Panc1 (cell line): ENCODE measurements at regions not wholly inside any gene's neighbourhood (a gene's known extent, or its start where the extent isn't known, plus 50 kb on each side); places are given as distances from the start of the nearest gene placed in this dataset.

Experiments
- ATAC-seq: fragments of 200-7000 bp; cut with Tn5 transposase; 2 replicates; pipeline ENCODE4 v1.9.1; 2020; ENCODE audit warnings: mild to moderate bottlenecking, moderate library complexity
- BruUV-seq: library from RNA; stranded (reverse); fragments of 400-500 nt; replicated peaks from 2 replicates; lab custom pipeline; 2021; lab: Mats Ljungman, UMichigan
- CTCF ChIA-PET: fragments of 300-600 bp; sonication (Branson Sonifier 250); formaldehyde crosslinking; loops from one replicate; lab custom pipeline; 2022; ENCODE audit warnings: antibody characterized with exemption; lab: Charles Lee
- POLR2A ChIA-PET: fragments of 300-600 bp; sonication (Branson Sonifier 250); formaldehyde crosslinking; loops from one replicate; lab custom pipeline; 2022; ENCODE audit warnings: antibody characterized with exemption; lab: Charles Lee
- DNase-seq: peaks from one replicate; pipeline ENCODE4 v3.0.0-alpha.2; 2010; ENCODE audit warnings: low read depth, low spot score
- H3K27ac ChIP-seq: 2 replicates; pipeline ENCODE4 v1.5.1; 2011; ENCODE audit warnings: mild to moderate bottlenecking, low read length, inconsistent platforms
- H3K27me3 ChIP-seq: fragments of 200-500 bp; sonication (Bioruptor generic); 2 replicates; pipeline ENCODE4 v1.6.0; 2014; ENCODE audit warnings: low read length, inconsistent platforms; ENCODE audit not compliant: control insufficient read depth, insufficient read depth
- H3K36me3 ChIP-seq: fragments of 200-500 bp; sonication (Bioruptor generic); 2 replicates; pipeline ENCODE4 v1.5.1; 2014; ENCODE audit warnings: inconsistent platforms, mild to moderate bottlenecking, low read length, moderate library complexity; ENCODE audit not compliant: control insufficient read depth, insufficient read depth
- H3K4me1 ChIP-seq: 2 replicates; pipeline ENCODE4 v1.5.1; 2011; ENCODE audit warnings: inconsistent platforms, mild to moderate bottlenecking, low read length, moderate library complexity; ENCODE audit not compliant: control insufficient read depth, insufficient read depth
- H3K4me3 ChIP-seq, 2 experiments: 2 replicates each; pipeline ENCODE4 v1.5.1; 2011 to 2012; ENCODE audit warnings: low read depth in 2 of 2, low read length in 2 of 2, mild to moderate bottlenecking in 2 of 2, inconsistent platforms in 1 of 2, moderate library complexity in 1 of 2
- H3K9me3 ChIP-seq: fragments of 200-500 bp; sonication (Bioruptor generic); 2 replicates; pipeline ENCODE4 v1.5.1; 2014; ENCODE audit warnings: low read depth, mild to moderate bottlenecking, inconsistent platforms, low read length, moderate library complexity; ENCODE audit not compliant: control insufficient read depth, insufficient read depth
- CTCF ChIP-seq: fragments of 450-650 bp; IDR thresholded peaks from 2 replicates; pipeline ENCODE4 v1.5.1; 2017; ENCODE audit warnings: mild to moderate bottlenecking
- POLR2AphosphoS5 ChIP-seq: IDR thresholded peaks from 2 replicates; pipeline ENCODE4 v1.6.1; 2012; ENCODE audit warnings: mild to moderate bottlenecking, low read depth, low read length, moderate library complexity
- REST ChIP-seq, 2 experiments: IDR thresholded peaks; 2 replicates each; pipeline ENCODE4 v1.6.1; 2011 to 2012; ENCODE audit warnings: low read depth in 2 of 2, control low read depth in 1 of 2, low read length in 1 of 2, mild to moderate bottlenecking in 1 of 2, moderate library complexity in 1 of 2; ENCODE audit not compliant: insufficient read depth in 1 of 2
- SIN3A ChIP-seq: IDR thresholded peaks from 2 replicates; pipeline ENCODE4 v1.6.1; 2012; ENCODE audit warnings: low read depth, mild to moderate bottlenecking, low read length, moderate library complexity, borderline replicate concordance; ENCODE audit not compliant: insufficient read depth
- TCF7L2 ChIP-seq: IDR thresholded peaks from 2 replicates; pipeline ENCODE4 v1.6.1; 2011; ENCODE audit warnings: mild to moderate bottlenecking, low read depth, low read length, inconsistent platforms
- in situ Hi-C: cut with HindIII; loops from 2 replicates; pipeline ENCODE4 v1.10.0; 2016; ENCODE audit warnings: low sequenced_read_pairs, low pct_unique_long_range_greater_than_20kb
- intact Hi-C: fragments of 100-400 bp; cut with micrococcal nuclease; formaldehyde crosslinking; loops from one replicate; pipeline ENCODE4 v1.10.0; 2022; ENCODE audit not compliant: unreplicated experiment

GRCh38 chr4:157942017-157942416, 230.8 kb downstream of the GASK1B start:
- Histone ChIP-seq H3K36me3 (no peaks in the 10 kb centered on the region), H3K4me3 (no peak overlapping the region), H3K27me3 (no peaks in the 10 kb centered on the region), H3K9me3 (no peaks in the 10 kb centered on the region), H3K4me1 (no peaks in the 10 kb centered on the region), H3K27ac (no peak overlapping the region)
- ChIA-PET POLR2A (no interaction called here), CTCF (no interaction called here)
- no peak for DNase-seq
- no peak for ATAC-seq
- no TSS peak for BruUV-seq
- in situ Hi-C loops (no loop called here), intact Hi-C loops (no loop called here)
- no peak for TF ChIP-seq POLR2AphosphoS5
- TF ChIP-seq SIN3A, result no peak
- no peak for TF ChIP-seq TCF7L2
- TF ChIP-seq REST (IDR thresholded peaks at IDR 0.05; ENCODE audit: insufficient read depth in 1 of 2, low read depth in 2 of 2, low read length in 1 of 2), result no peak
- no peak for TF ChIP-seq CTCF

DNA sequence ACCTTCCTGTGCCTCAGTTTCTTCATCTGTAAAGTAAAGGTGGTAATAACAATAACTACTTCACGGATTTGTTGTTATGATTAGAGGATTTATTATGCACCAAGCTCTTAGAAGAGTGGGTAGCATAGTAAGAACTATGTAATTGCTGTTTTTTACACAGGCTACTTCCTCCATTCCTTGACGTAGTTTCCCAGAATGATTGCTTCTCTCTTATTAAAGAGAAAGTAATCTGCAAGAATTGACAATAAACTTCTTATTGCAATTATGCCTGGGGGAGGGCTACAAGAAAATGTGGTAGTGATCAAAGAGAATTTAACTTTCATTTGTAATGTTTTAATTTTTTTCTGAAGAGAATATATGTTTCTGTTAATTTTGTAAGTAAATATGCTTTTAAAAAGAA, 238.7 kb downstream of the GASK1B start:
- TF ChIP-seq CTCF (no peak), POLR2AphosphoS5 (no peak), SIN3A (no peak), TCF7L2 (no peak), REST (IDR thresholded peaks at IDR 0.05; ENCODE audit: insufficient read depth in 1 of 2, low read depth in 2 of 2, low read length in 1 of 2) (no peak)
- in situ Hi-C loops, result no loop called here
- intact Hi-C loops, result no loop called here
- H3K4me1 ChIP-seq, result no peaks in the 10 kb centered on the region
- BruUV-seq, result no TSS peak
- POLR2A ChIA-PET, result no interaction called here
- H3K27me3 ChIP-seq, result no peaks in the 10 kb centered on the region
- no peaks in the 10 kb centered on the region for H3K36me3 ChIP-seq
- no peak for ATAC-seq
- H3K27ac ChIP-seq, result no peak overlapping the region
- no peak for DNase-seq
- CTCF ChIA-PET, result no interaction called here
- no peak overlapping the region for H3K4me3 ChIP-seq
- H3K9me3 ChIP-seq, result no peaks in the 10 kb centered on the region
